Ishikawa (cell line): ENCODE measurements at regions not wholly inside any gene's neighbourhood (a gene's known extent, or its start where the extent isn't known, plus 50 kb on each side); places are given as distances from the start of the nearest gene placed in this dataset.

Experiments
- EGR1 ChIP-seq: IDR thresholded peaks from 2 replicates; pipeline ENCODE4 v1.6.1; 2012
- EP300 ChIP-seq: IDR thresholded peaks from 2 replicates; pipeline ENCODE4 v1.6.1; 2012; ENCODE audit warnings: borderline replicate concordance
- FOXM1 ChIP-seq: IDR thresholded peaks from 2 replicates; pipeline ENCODE4 v1.6.1; 2012; ENCODE audit warnings: low read depth, borderline replicate concordance
- RAD21 ChIP-seq: IDR thresholded peaks from 2 replicates; pipeline ENCODE4 v1.6.1; 2012; ENCODE audit warnings: low read depth
- ZBTB7A ChIP-seq: IDR thresholded peaks from 2 replicates; pipeline ENCODE4 v1.6.1; 2012; ENCODE audit warnings: low read depth
- TF ChIP-seq, protein P1 (sequence below): IDR thresholded peaks from 2 replicates; pipeline ENCODE4 v1.6.1; 2012; ENCODE audit warnings: low read depth, mild to moderate bottlenecking

DNA sequence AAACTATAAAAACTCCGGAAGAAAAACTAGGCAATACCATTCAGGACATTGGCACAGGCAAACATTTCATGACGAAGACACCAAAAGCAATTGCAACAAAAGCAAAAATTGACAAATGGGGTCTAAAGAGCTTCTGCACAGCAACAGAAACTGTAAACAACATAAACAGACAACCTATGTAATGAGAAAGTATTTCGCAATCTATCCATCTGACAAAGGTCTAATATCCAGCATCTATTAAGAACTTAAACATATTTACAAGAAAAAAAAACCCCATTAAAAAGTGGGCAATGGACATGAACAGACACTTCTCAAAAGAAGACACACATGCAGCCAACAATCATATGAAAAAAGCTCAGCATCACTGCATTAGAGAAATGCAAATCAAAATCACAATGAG lies 498.6 kb downstream of the HINT1 start:
- TF ChIP-seq FOXM1: no peak
- TF ChIP-seq EP300: no peak
- no peak for TF ChIP-seq RAD21
- TF ChIP-seq, protein P1, sequence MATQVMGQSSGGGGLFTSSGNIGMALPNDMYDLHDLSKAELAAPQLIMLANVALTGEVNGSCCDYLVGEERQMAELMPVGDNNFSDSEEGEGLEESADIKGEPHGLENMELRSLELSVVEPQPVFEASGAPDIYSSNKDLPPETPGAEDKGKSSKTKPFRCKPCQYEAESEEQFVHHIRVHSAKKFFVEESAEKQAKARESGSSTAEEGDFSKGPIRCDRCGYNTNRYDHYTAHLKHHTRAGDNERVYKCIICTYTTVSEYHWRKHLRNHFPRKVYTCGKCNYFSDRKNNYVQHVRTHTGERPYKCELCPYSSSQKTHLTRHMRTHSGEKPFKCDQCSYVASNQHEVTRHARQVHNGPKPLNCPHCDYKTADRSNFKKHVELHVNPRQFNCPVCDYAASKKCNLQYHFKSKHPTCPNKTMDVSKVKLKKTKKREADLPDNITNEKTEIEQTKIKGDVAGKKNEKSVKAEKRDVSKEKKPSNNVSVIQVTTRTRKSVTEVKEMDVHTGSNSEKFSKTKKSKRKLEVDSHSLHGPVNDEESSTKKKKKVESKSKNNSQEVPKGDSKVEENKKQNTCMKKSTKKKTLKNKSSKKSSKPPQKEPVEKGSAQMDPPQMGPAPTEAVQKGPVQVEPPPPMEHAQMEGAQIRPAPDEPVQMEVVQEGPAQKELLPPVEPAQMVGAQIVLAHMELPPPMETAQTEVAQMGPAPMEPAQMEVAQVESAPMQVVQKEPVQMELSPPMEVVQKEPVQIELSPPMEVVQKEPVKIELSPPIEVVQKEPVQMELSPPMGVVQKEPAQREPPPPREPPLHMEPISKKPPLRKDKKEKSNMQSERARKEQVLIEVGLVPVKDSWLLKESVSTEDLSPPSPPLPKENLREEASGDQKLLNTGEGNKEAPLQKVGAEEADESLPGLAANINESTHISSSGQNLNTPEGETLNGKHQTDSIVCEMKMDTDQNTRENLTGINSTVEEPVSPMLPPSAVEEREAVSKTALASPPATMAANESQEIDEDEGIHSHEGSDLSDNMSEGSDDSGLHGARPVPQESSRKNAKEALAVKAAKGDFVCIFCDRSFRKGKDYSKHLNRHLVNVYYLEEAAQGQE: no peak
- TF ChIP-seq EGR1: no peak
- TF ChIP-seq ZBTB7A: no peak
